ENCODE measurements at regions not wholly inside any gene's neighbourhood (a gene's known extent, or its start where the extent isn't known, plus 50 kb on each side); places are given as distances from the start of the nearest gene placed in this dataset.

- TF ChIP-seq YY1 (IDR thresholded peaks at IDR 0.05; ENCODE audit: low read depth): no peak
- TF ChIP-seq EGR1 (IDR thresholded peaks at IDR 0.05): no peak
- no peak for TF ChIP-seq ZBTB7A (IDR thresholded peaks at IDR 0.05; ENCODE audit: low read depth)
- no peak for TF ChIP-seq EP300 (IDR thresholded peaks at IDR 0.05; ENCODE audit: borderline replicate concordance)
- no peak for TF ChIP-seq RAD21 (IDR thresholded peaks at IDR 0.05; ENCODE audit: low read depth)
- TF ChIP-seq, protein P1, sequence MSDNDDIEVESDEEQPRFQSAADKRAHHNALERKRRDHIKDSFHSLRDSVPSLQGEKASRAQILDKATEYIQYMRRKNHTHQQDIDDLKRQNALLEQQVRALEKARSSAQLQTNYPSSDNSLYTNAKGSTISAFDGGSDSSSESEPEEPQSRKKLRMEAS (IDR thresholded peaks at IDR 0.05): no peak
- TF ChIP-seq, protein P2, sequence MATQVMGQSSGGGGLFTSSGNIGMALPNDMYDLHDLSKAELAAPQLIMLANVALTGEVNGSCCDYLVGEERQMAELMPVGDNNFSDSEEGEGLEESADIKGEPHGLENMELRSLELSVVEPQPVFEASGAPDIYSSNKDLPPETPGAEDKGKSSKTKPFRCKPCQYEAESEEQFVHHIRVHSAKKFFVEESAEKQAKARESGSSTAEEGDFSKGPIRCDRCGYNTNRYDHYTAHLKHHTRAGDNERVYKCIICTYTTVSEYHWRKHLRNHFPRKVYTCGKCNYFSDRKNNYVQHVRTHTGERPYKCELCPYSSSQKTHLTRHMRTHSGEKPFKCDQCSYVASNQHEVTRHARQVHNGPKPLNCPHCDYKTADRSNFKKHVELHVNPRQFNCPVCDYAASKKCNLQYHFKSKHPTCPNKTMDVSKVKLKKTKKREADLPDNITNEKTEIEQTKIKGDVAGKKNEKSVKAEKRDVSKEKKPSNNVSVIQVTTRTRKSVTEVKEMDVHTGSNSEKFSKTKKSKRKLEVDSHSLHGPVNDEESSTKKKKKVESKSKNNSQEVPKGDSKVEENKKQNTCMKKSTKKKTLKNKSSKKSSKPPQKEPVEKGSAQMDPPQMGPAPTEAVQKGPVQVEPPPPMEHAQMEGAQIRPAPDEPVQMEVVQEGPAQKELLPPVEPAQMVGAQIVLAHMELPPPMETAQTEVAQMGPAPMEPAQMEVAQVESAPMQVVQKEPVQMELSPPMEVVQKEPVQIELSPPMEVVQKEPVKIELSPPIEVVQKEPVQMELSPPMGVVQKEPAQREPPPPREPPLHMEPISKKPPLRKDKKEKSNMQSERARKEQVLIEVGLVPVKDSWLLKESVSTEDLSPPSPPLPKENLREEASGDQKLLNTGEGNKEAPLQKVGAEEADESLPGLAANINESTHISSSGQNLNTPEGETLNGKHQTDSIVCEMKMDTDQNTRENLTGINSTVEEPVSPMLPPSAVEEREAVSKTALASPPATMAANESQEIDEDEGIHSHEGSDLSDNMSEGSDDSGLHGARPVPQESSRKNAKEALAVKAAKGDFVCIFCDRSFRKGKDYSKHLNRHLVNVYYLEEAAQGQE (IDR thresholded peaks at IDR 0.05; ENCODE audit: low read depth): no peak
- no peak for TF ChIP-seq TCF12 (IDR thresholded peaks at IDR 0.05; ENCODE audit: low read depth)
- no peak for TF ChIP-seq USF1 (IDR thresholded peaks at IDR 0.05)
- TF ChIP-seq CREB1 (IDR thresholded peaks at IDR 0.05; ENCODE audit: low read depth): no peak
- TF ChIP-seq FOXM1 (IDR thresholded peaks at IDR 0.05; ENCODE audit: borderline replicate concordance, low read depth): no peak
These were observed 669.9 kb downstream of the OTOL1 start for GRCh38 chr3:162166543-162166942.
